ENCODE measurements at regions not wholly inside any gene's neighbourhood (a gene's known extent, or its start where the extent isn't known, plus 50 kb on each side); places are given as distances from the start of the nearest gene placed in this dataset.
"Not testable (repeated sequence)": the region's sequence is repeated elsewhere in the genome, so short reads cannot be mapped to it uniquely, and the experiment has no call there.

DNA sequence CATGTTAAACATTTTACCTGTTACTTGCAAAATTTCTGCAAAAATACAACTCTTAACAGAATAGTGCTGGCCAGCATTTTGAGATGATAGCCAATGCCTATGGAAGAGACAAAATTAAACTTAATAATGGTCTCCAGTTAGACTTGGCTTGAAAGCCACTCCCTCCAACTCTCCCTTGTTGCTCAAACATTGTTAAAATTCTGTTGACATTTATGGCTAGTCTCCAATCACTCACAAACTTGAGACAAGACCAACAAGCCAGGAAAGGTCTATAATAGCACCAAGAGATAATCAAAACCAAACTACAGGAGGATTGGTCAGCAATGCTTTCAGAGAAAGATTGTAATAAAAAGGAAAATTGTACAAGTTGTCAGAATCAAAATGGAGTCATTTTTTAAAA lies 770.7 kb upstream of the NXPH2 start:
- DNase-seq (ENCODE audit: low spot score): no peak

DNA sequence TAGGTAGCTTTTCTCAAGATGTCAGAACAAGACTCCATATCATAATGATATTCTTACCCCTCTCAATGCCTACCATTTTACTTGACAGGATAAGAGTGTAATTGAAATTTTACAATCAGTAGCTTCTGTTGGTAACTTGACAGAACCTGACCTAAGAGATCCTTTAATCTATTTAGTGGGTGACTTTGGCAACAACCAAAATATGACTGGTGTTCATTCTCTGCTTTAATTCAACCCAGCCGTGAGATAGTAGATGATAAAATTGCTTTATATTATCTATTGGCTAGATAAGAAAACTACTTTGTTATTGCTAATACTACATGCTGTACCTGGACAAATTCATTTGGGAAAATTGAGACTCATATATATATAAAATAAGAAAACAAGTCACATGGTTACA lies 770.2 kb upstream of the NXPH2 start:
- no peak for DNase-seq (ENCODE audit: low spot score)

DNA sequence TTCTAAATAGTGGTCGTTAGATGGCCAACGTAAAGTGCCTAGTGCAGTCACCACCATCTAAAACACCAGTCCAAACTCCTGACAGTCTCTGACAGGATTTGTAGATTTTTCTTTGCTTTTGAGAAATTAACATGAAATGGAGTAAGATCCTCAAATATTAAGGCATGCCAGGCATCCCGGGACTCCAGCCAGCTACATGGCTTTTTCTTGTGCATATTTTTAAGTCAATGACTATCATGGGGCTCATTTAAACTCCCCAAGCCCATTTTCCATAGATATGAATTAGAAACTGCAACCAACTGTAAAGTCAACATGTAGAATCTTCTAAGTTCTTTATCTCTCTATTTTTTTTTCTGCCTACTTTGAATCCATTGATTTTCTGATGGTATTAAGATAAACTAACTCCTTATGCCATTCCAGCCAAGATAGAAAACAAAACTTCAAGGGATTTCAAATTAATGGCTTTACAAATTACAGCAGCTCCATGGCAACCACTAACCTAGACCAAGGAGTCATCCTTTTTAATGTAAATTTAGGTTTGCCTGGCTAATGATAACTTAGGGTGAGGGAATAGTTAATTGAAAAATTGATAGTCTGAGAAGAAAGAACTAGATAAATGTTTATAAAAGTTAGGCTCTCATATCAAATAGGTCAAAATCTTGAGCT lies 764.1 kb upstream of the NXPH2 start:
- DNase-seq (ENCODE audit: low spot score): no peak

GRCh38 chr2:139538332-139539020 lies 758.3 kb upstream of the NXPH2 start:
- DNase-seq (ENCODE audit: low spot score): not testable (repeated sequence)

GRCh38 chr2:139529080-139529479 lies 748.9 kb upstream of the NXPH2 start:
- DNase-seq (ENCODE audit: low spot score): no peak

GRCh38 chr2:139526781-139527180 lies 746.6 kb upstream of the NXPH2 start:
- DNase-seq (ENCODE audit: low spot score): no peak

GRCh38 chr2:139518321-139518720 lies 738.1 kb upstream of the NXPH2 start:
- no peak for DNase-seq (ENCODE audit: low spot score)

GRCh38 chr2:139514951-139515350 lies 734.8 kb upstream of the NXPH2 start:
- DNase-seq (ENCODE audit: low spot score): no peak

DNA sequence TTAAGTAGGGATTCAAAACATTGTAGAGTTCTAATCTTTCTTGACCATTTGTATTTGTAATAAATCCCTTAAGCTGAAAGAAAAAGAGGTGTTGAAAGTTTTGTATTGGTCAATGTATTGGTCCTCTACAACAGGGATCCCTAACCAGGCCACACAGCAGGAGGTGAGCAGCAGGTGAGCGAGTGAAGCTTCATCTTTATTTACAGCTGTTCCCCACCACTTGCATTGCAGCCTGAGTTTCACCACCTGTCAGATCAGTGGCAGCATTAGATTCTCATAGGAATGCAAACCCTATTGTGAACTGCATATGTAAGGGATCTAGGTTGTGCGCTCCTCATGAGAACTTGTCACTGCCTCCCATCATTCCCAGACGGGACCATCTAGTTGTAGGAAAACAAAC lies 715.7 kb upstream of the NXPH2 start:
- DNase-seq (ENCODE audit: low spot score): no peak

- no peak for DNase-seq (ENCODE audit: low spot score)
These were observed 712.0 kb upstream of the NXPH2 start for GRCh38 chr2:139492131-139492680.

DNA sequence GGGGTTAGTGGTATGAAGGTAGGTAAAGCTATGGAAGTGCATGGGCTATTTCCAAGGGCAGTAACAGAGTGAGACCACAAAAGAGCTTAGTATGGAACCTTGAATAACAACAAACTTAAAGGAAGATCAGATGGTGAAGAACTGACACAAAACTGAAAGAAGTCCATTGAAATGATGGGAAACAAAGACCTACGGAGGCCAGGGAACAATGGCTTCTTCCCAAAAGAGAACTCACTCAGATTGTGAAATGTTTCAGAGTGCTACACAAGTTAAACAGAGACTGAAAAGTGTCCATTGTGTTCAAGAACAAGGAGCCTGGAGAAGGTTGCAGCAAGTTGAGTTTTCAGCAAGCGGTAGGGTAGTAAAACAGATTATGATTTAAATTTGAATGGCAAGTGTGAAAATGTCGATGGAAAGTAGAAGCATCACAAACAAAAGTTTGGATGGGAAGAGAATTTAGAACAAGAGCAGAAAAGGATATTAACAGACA lies 700.0 kb upstream of the NXPH2 start:
- DNase-seq (ENCODE audit: low spot score): no peak

GRCh38 chr2:139478165-139478914 lies 698.1 kb upstream of the NXPH2 start:
- no peak for DNase-seq (ENCODE audit: low spot score)

GRCh38 chr2:139477618-139478017 lies 697.4 kb upstream of the NXPH2 start:
- DNase-seq (ENCODE audit: low spot score): no peak

GRCh38 chr2:139469985-139470384 lies 689.8 kb upstream of the NXPH2 start:
- DNase-seq (ENCODE audit: low spot score): no peak

DNA sequence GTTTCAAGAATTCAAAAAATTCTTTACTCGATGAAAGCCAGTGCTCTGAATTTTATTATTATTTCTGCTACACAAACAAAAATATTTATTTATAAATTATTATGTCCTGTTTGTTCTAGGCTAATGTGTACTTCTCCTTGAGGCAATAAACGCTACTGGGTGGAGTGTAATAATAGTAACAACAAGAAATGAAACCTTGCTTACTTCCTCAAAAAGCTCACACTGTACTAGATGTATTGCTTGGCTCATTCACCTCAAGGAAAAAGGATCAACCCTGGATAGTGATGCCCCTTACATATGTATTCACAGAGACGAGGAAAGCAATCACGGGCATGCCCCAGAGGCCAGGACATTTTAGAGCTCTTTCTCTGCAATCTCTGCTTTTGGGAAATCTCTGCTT lies 685.6 kb upstream of the NXPH2 start:
- no peak for DNase-seq (ENCODE audit: low spot score)

- no peak for DNase-seq (ENCODE audit: low spot score)
These were observed 677.7 kb upstream of the NXPH2 start for GRCh38 chr2:139457873-139458272.

DNA sequence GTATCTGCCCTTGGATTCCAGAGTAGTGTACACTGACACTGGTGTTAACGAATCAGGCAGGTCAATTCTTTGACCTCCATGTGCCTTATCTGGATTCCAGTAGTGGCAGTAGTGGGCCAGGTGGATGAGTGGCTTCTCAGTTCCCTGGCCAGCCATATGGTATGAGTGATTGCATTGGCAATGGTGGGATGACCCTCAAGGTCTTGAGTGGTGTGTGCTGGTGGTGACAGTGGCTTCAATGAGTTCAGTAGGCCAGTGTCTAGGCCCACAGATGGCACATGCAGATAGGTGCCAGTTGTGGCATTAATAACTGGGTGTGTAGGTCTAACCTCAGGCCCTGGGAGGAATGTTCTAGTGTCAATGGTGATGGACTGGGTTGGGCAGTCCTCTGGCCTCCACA lies 674.1 kb upstream of the NXPH2 start:
- no peak for DNase-seq (ENCODE audit: low spot score)

- DNase-seq (ENCODE audit: low spot score): no peak
These were observed 658.9 kb upstream of the NXPH2 start for GRCh38 chr2:139439100-139439499.

- no peak for DNase-seq (ENCODE audit: low spot score)
These were observed 658.3 kb upstream of the NXPH2 start for GRCh38 chr2:139438478-139438877.

DNA sequence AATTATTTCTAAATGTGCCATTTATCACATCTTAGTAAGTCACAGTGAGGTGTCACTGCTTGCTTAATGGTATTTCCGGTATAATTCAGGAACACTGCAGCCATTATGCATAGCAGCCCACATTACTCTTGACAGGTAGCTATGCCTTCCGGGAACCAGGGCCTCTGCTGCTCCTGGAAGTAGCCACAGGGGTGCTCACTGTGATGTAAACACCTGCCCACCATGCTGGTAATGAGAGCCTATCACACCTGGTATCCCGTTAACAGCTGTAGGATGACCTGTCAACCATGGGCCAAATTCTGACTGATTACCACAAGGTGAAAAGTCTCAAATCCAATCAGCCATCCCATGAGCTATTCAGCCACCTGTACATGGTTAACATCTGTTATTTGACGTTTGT lies 647.0 kb upstream of the NXPH2 start:
- DNase-seq (ENCODE audit: low spot score): no peak

- no peak for DNase-seq (ENCODE audit: low spot score)
These were observed 643.9 kb upstream of the NXPH2 start for GRCh38 chr2:139424101-139424500.

DNA sequence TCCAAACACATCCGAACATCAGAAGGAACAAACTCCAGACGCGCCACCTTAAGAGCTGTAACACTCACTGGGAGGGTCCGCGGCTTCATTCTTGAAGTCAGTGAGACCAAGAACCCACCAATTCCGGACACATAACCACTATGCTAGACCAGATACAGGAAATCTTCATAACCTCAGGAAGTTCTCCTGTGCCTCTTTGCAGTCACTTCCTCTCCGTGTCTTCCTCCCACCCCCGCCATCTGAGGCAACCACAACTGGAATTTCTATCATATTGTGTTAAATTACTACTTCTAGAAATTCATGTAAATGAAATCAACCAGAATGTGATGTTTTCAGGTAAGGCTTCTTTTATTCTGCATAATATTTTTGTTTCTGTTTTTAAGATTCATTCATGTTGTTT lies 631.0 kb upstream of the NXPH2 start:
- no peak for DNase-seq (ENCODE audit: low spot score)

GRCh38 chr2:139410833-139411174 lies 630.6 kb upstream of the NXPH2 start:
- DNase-seq (ENCODE audit: low spot score): not testable (repeated sequence)
